ENCODE measurements at regions not wholly inside any gene's neighbourhood (a gene's known extent, or its start where the extent isn't known, plus 50 kb on each side); places are given as distances from the start of the nearest gene placed in this dataset.

DNA sequence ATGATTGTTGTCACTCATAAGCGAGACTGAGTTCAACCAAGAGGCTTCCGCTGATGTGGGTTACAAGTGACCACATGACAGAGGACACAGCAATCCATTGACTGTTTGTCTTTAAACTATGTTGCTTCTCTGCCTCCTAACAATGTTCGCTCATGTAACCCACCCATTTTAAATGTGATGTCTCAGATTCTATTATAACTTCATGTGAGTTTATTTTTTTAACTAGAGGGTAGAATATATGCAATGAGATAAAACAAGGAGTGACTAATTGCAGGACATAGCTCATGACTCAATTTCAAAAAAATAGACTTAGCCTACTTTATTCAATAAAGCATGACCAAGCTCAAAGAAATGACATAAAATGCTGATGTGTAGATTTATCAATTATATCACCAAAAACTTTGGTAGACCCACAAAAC, 119.2 kb upstream of the SASH1 start:
- TF ChIP-seq, protein P1, sequence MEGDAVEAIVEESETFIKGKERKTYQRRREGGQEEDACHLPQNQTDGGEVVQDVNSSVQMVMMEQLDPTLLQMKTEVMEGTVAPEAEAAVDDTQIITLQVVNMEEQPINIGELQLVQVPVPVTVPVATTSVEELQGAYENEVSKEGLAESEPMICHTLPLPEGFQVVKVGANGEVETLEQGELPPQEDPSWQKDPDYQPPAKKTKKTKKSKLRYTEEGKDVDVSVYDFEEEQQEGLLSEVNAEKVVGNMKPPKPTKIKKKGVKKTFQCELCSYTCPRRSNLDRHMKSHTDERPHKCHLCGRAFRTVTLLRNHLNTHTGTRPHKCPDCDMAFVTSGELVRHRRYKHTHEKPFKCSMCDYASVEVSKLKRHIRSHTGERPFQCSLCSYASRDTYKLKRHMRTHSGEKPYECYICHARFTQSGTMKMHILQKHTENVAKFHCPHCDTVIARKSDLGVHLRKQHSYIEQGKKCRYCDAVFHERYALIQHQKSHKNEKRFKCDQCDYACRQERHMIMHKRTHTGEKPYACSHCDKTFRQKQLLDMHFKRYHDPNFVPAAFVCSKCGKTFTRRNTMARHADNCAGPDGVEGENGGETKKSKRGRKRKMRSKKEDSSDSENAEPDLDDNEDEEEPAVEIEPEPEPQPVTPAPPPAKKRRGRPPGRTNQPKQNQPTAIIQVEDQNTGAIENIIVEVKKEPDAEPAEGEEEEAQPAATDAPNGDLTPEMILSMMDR (conservative IDR thresholded peaks at IDR 0.05; ENCODE audit: low read depth, low read length), result no peak
- TF ChIP-seq EZH2 (IDR thresholded peaks at IDR 0.05; ENCODE audit: low read length, unreplicated experiment), result no peak

Measured in PC-3 (cell line).